Right lobe of liver (tissue), 6 donors: ENCODE measurements at regions not wholly inside any gene's neighbourhood (a gene's known extent, or its start where the extent isn't known, plus 50 kb on each side); places are given as distances from the start of the nearest gene placed in this dataset.

ENCODE experiments used
- ATAC-seq, 4 donors: fragments of 200-7000 bp; cut with Tn5 transposase; one replicate each; pipeline ENCODE4 v1.9.1; 2020; ENCODE audit warnings: mild to moderate bottlenecking in 4 of 4, moderate library complexity in 4 of 4
- DNase-seq, 3 donors: peaks; one replicate each; pipeline ENCODE4 v3.0.0-alpha.2; 2020
- H3K27ac ChIP-seq, 3 donors: fragments of 200-600 bp; one replicate each; pipeline ENCODE4 v1.8.0; 2022
- H3K27me3 ChIP-seq, 2 donors: fragments of 200-600 bp; one replicate each; pipeline ENCODE4 v1.8.0; 2022
- H3K36me3 ChIP-seq, 4 donors: fragments of 200-600 bp; sonication (generic) in 1 of 4; one replicate each; pipeline versions ENCODE4 v1.5.1 to v1.8.0; 2017 to 2022; ENCODE audit warnings: control low read depth in 1 of 4
- H3K4me1 ChIP-seq, 4 donors: fragments of 200-600 bp; sonication (generic) in 1 of 4; one replicate each; pipeline versions ENCODE4 v1.5.1 to v1.8.0; 2017 to 2022; ENCODE audit warnings: control low read depth in 1 of 4
- H3K4me3 ChIP-seq, 3 donors: fragments of 200-600 bp; one replicate each; pipeline ENCODE4 v1.8.0; 2022
- H3K9me3 ChIP-seq, 4 donors: fragments of 200-600 bp; sonication (generic) in 1 of 4; one replicate each; pipeline versions ENCODE4 v1.5.1 to v1.8.0; 2017 to 2022; ENCODE audit warnings: control low read depth in 1 of 4
- CTCF ChIP-seq, 4 donors: fragments of 200-600 bp in 3 of 4; fragments of 450-650 bp in 1 of 4; IDR thresholded peaks; one replicate each; pipeline versions ENCODE4 v1.5.1 to v1.8.0; 2016 to 2022; ENCODE audit warnings: antibody characterized with exemption in 4 of 4, mild to moderate bottlenecking in 2 of 4
- POLR2A ChIP-seq: fragments of 450-650 bp; IDR thresholded peaks from one replicate; pipeline ENCODE4 v1.6.1; 2017; ENCODE audit warnings: antibody characterized with exemption, mild to moderate bottlenecking
- WGBS: methylation state at CpG from one replicate; pipeline ENCODE4 v1.1.6; 2018; ENCODE audit warnings: low coverage, low lambda C conversion rate; ENCODE audit not compliant: insufficient coverage; ENCODE audit errors: missing lambda C conversion rate; 5-methylcytosine and 5-hydroxymethylcytosine counted together
- intact Hi-C, 2 donors: fragments of 100-400 bp; cut with DNase I; formaldehyde crosslinking; loops; one replicate each; pipeline versions ENCODE4 v1.11.2 to v1.14.1; 2022
- donor health status: DM: no; HTN: yes; CAD: no.
- donor health status: DM: no; HTN: no; CAD: no.
- donor health status: DM: no; HTN: no; CAD: no.
- donor health status: DM: no; HTN: yes; CAD: no.
- donor health status: DM: no; HTN: yes; CAD: no.

GRCh38 chr21:36551731-36552433 lies 72.0 kb upstream of the CLDN14 start:
- intact Hi-C loops, result no loop called here
- ATAC-seq, result no peak
- no peaks in the 10 kb centered on the region for H3K27me3 ChIP-seq

GRCh38 chr21:36552434-36552785 lies 72.5 kb upstream of the CLDN14 start:
- TF ChIP-seq POLR2A, result no peak
- no peak for TF ChIP-seq CTCF (IDR thresholded peaks at IDR 0.05)
- no peak overlapping the region for H3K27ac ChIP-seq
- intact Hi-C loops, result no loop called here
- no peak overlapping the region for H3K4me3 ChIP-seq
- ATAC-seq (no peak), DNase-seq (no peak)
- no peaks in the 10 kb centered on the region for H3K9me3 ChIP-seq
- no peaks in the 10 kb centered on the region for H3K36me3 ChIP-seq
- H3K27me3 ChIP-seq, result no peaks in the 10 kb centered on the region
- peaks cover 0 to 1% (median 0%) of the 10 kb centered on the region in 4 donors for H3K4me1 ChIP-seq

More at GRCh38 chr21:36551731-36552433, 72.0 kb upstream of the CLDN14 start:
- Histone ChIP-seq H3K4me1 (peaks cover 0 to 7% (median 2%) of the 10 kb centered on the region in 4 donors), H3K4me3 (no peak overlapping the region), H3K27ac (no peak overlapping the region), H3K36me3 (no peaks in the 10 kb centered on the region), H3K9me3 (no peaks in the 10 kb centered on the region)
- no peak for DNase-seq
- TF ChIP-seq CTCF (IDR thresholded peaks at IDR 0.05), result no peak
- TF ChIP-seq POLR2A, result no peak
- 60% methylated on average over 10 of the region's 10 CpGs for WGBS

- no peaks in the 10 kb centered on the region for H3K9me3 ChIP-seq
- WGBS, result no CpG with 5 or more reads among the region's 6 CpGs
- intact Hi-C loops, result no loop called here
- no peaks in the 10 kb centered on the region for H3K27me3 ChIP-seq
- TF ChIP-seq POLR2A (no peak), CTCF (IDR thresholded peaks at IDR 0.05) (no peak)
- no peaks in the 10 kb centered on the region for H3K36me3 ChIP-seq
- no peaks in the 10 kb centered on the region for H3K4me1 ChIP-seq
- H3K27ac ChIP-seq, result no peak overlapping the region
- DNase-seq (no peak), ATAC-seq (no peak)
- H3K4me3 ChIP-seq, result no peak overlapping the region
Observed at GRCh38 chr21:36553406-36553805, 73.5 kb upstream of the CLDN14 start.

GRCh38 chr21:36554411-36555157 lies 74.7 kb upstream of the CLDN14 start:
- Histone ChIP-seq H3K4me3 (no peak overlapping the region), H3K4me1 (no peaks in the 10 kb centered on the region)
- WGBS, result 80% methylated on average over 15 of the region's 15 CpGs

More at GRCh38 chr21:36554411-36555157, 74.7 kb upstream of the CLDN14 start:
- H3K9me3 ChIP-seq, result no peaks in the 10 kb centered on the region
- TF ChIP-seq CTCF (IDR thresholded peaks at IDR 0.05), result no peak
- TF ChIP-seq POLR2A, result no peak
- H3K36me3 ChIP-seq, result no peaks in the 10 kb centered on the region
- H3K27ac ChIP-seq, result no peak overlapping the region
- H3K27me3 ChIP-seq, result no peaks in the 10 kb centered on the region
- intact Hi-C loops, result no loop called here
- no peak for ATAC-seq
- DNase-seq, result no peak
